Osteoblast (primary cell): ENCODE measurements at regions not wholly inside any gene's neighbourhood (a gene's known extent, or its start where the extent isn't known, plus 50 kb on each side); places are given as distances from the start of the nearest gene placed in this dataset.
A peak's percentile ranks its signal among the peaks of the same experiment; 100 is the strongest.

Source experiments
- DNase-seq: peaks from one replicate; pipeline ENCODE4 v3.0.0; 2011; ENCODE audit warnings: low spot score, mixed read lengths; ENCODE audit not compliant: insufficient read length; ENCODE audit errors: missing footprints
- H2AFZ ChIP-seq: 2 replicates; pipeline ENCODE4 v1.6.0; 2011; ENCODE audit warnings: mild to moderate bottlenecking, low read length
- H3K27ac ChIP-seq: 2 replicates; pipeline ENCODE4 v1.5.1; 2011; ENCODE audit warnings: mild to moderate bottlenecking, low read depth, low read length, moderate library complexity
- H3K27me3 ChIP-seq: 2 replicates; pipeline ENCODE4 v1.6.0; 2012; ENCODE audit warnings: mild to moderate bottlenecking, control low read depth, inconsistent platforms, low read length, moderate library complexity; ENCODE audit not compliant: insufficient read depth
- H3K36me3 ChIP-seq: 2 replicates; pipeline ENCODE4 v1.5.1; 2011; ENCODE audit warnings: mild to moderate bottlenecking, low read length, control low read depth, moderate library complexity; ENCODE audit not compliant: insufficient read depth
- H3K4me1 ChIP-seq: 2 replicates; pipeline ENCODE4 v1.5.1; 2011; ENCODE audit warnings: mild to moderate bottlenecking, low read length, control low read depth, moderate library complexity; ENCODE audit not compliant: insufficient read depth
- H3K4me2 ChIP-seq: 2 replicates; pipeline ENCODE4 v1.6.0; 2011; ENCODE audit warnings: mild to moderate bottlenecking, low read length; ENCODE audit not compliant: insufficient read depth
- H3K4me3 ChIP-seq: fragments of 200-600 bp; sonication (generic); 3 replicates; pipeline ENCODE4 v1.5.1; 2012; ENCODE audit warnings: mild to moderate bottlenecking, low read length, inconsistent platforms; ENCODE audit not compliant: insufficient read depth
- H3K79me2 ChIP-seq: 2 replicates; pipeline ENCODE4 v1.6.0; 2012; ENCODE audit warnings: mild to moderate bottlenecking, low read length, control low read depth, inconsistent platforms; ENCODE audit not compliant: insufficient read depth
- H3K9me3 ChIP-seq: 2 replicates; pipeline ENCODE4 v1.5.1; 2011; ENCODE audit warnings: low read depth, low read length, control low read depth
- H4K20me1 ChIP-seq: 2 replicates; pipeline ENCODE4 v1.6.0; 2012; ENCODE audit warnings: mild to moderate bottlenecking, low read length, control low read depth; ENCODE audit not compliant: insufficient read depth
- TF ChIP-seq, protein P1 (sequence below): IDR thresholded peaks from 2 replicates; pipeline ENCODE4 v1.5.1; 2011; ENCODE audit warnings: mild to moderate bottlenecking, low read depth, low read length, moderate library complexity; ENCODE audit errors: extremely low read depth

DNA sequence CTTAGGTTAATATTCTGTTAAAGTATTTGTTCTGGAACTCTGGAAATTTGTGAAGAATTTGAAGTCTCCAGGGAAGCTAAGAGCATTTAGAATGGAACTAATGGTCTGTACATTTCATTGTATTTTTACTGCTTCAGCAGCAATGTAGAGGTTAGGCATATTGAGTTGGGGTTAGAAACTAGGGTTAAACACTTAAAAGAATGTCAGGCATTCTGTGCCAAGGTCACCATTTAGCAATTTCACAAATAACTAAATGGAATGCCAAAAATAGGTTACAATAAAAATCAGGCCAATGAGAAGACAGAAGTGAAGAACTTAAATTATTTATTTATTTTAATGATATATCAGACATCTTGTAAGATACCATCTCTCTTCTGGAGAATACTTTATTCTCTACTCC is 210.8 kb downstream of the C12orf50 start:
- Histone ChIP-seq H3K36me3 (no peaks in the 10 kb centered on the region), H3K27me3 (no peaks in the 10 kb centered on the region), H2AFZ (no peak overlapping the region), H4K20me1 (no peaks in the 10 kb centered on the region), H3K79me2 (no peaks in the 10 kb centered on the region), H3K27ac (no peak overlapping the region), H3K4me3 (no peak overlapping the region), H3K4me1 (peaks cover 19% of the 10 kb centered on the region), H3K4me2 (no peak overlapping the region), H3K9me3 (no peaks in the 10 kb centered on the region)
- DNase-seq = no peak
- TF ChIP-seq, protein P1, sequence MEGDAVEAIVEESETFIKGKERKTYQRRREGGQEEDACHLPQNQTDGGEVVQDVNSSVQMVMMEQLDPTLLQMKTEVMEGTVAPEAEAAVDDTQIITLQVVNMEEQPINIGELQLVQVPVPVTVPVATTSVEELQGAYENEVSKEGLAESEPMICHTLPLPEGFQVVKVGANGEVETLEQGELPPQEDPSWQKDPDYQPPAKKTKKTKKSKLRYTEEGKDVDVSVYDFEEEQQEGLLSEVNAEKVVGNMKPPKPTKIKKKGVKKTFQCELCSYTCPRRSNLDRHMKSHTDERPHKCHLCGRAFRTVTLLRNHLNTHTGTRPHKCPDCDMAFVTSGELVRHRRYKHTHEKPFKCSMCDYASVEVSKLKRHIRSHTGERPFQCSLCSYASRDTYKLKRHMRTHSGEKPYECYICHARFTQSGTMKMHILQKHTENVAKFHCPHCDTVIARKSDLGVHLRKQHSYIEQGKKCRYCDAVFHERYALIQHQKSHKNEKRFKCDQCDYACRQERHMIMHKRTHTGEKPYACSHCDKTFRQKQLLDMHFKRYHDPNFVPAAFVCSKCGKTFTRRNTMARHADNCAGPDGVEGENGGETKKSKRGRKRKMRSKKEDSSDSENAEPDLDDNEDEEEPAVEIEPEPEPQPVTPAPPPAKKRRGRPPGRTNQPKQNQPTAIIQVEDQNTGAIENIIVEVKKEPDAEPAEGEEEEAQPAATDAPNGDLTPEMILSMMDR = no peak

DNA sequence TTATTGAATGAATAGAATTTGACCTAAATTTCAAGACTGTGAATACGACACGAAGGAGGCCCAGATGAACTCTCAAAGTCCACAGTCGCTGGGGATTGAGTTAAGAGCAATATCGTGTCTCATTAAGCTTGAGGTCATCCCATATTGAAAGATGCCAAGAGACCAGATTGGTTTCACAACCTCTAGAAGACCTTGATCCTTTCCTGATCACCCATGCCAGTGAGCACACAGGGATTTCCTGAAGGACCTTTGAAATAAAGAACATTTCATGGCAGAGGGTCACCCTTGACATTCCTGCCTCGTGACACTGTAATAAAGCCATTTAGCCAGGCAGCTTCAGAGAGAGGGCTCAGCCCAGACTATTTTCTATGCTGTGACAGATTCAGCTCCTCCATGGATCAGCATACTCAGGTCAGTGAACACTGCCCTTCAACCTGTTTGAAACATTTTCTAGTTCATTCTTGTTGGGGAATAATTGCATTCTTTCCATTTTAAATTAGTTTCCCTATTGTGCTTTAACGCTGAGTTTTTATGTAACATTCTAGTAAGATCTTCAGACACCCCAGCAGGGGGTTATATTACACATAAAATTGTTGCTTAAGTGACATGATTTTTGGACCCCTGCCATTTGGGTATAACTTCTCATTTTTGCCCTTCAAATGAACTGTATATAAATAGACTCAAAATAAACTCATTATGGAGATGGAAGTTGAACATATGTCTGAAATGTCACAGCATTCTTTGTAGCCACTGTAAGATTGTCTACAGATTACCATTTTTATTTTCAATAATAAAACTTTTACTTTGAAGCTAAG is 213.2 kb downstream of the C12orf50 start:
- no peaks in the 10 kb centered on the region for H3K9me3 ChIP-seq
- no peaks in the 10 kb centered on the region for H3K36me3 ChIP-seq
- DNase-seq = peak; percentile 8
- H3K27me3 ChIP-seq = no peaks in the 10 kb centered on the region
- H3K27ac ChIP-seq = no peak overlapping the region
- H2AFZ ChIP-seq = no peak overlapping the region
- peaks cover 37% of the 10 kb centered on the region for H3K4me1 ChIP-seq
- TF ChIP-seq, protein P1 = no peak
- no peak overlapping the region for H3K4me2 ChIP-seq
- H3K79me2 ChIP-seq = no peaks in the 10 kb centered on the region
- H4K20me1 ChIP-seq = no peaks in the 10 kb centered on the region
- H3K4me3 ChIP-seq = no peak overlapping the region

DNA sequence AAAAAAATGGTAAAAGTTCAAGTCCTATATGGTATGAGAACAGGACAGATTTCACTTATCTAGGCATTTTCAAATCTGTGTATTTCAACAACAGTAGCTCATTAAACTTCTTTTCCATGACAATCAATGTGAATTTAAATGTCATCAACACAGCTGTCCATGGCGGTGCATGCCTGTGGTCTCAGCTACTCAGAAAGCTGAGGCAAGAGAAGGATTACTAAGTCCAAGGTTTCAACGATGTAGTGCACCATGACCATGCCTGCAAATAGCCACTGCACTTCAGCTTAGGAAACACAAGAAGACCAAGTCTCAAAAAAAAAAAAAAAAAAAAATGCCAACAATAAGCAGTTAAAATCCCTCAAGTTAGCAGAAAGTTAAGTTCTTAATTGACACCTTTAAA is 214.6 kb downstream of the C12orf50 start:
- Histone ChIP-seq H3K27me3 (no peaks in the 10 kb centered on the region), H3K36me3 (no peaks in the 10 kb centered on the region), H4K20me1 (no peaks in the 10 kb centered on the region), H3K27ac (peak overlapping the region; percentile 85), H3K4me1 (peaks cover 40% of the 10 kb centered on the region), H3K9me3 (no peaks in the 10 kb centered on the region), H3K4me2 (no peak overlapping the region), H2AFZ (no peak overlapping the region), H3K4me3 (no peak overlapping the region), H3K79me2 (no peaks in the 10 kb centered on the region)
- TF ChIP-seq, protein P1 = no peak
- DNase-seq = no peak

DNA sequence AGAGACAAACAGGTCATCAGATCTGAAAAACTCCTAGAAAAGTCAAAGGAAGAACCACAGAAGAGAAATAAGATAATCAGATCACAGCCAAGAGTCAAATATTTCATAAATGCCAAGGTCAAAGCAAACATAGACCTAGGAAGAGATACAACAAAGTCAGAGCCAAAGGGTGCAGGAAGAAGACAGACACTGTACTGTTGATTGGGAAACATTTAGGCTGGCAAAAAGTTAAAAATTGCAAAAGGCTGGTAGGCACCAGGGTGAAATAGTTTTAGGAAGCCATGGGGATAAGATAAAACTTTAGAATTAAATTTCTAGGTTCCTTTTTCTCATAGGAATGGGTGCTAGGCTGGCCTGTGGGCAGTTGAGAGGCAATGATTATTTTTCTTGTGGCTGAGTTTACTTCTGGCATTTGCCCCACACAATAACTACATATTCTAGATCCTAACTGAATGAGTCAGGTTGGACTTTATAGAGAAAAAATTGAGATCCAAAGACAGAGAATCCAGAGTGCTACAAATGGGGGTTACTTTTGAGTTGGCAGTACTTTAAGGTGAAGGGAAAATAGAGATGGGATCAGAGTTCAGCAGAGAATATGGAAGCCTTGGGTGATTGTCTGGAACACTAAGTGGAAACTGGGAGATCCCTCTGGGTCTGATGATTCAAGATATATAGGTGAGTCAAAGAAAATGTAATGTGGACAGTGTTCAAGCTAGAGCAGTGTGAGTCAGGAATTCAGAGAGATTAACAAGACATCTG is 215.5 kb downstream of the C12orf50 start:
- Histone ChIP-seq H3K36me3 (no peaks in the 10 kb centered on the region), H3K27me3 (no peaks in the 10 kb centered on the region), H3K9me3 (no peaks in the 10 kb centered on the region), H3K4me2 (peak overlapping the region; percentile 38), H3K79me2 (no peaks in the 10 kb centered on the region), H4K20me1 (no peaks in the 10 kb centered on the region), H3K27ac (peak overlapping the region; percentile 85), H2AFZ (no peak overlapping the region), H3K4me3 (no peak overlapping the region), H3K4me1 (peaks cover 43% of the 10 kb centered on the region)
- TF ChIP-seq, protein P1 = no peak
- DNase-seq = no peak
